ENCODE measurements at regions not wholly inside any gene's neighbourhood (a gene's known extent, or its start where the extent isn't known, plus 50 kb on each side); places are given as distances from the start of the nearest gene placed in this dataset.

DNA sequence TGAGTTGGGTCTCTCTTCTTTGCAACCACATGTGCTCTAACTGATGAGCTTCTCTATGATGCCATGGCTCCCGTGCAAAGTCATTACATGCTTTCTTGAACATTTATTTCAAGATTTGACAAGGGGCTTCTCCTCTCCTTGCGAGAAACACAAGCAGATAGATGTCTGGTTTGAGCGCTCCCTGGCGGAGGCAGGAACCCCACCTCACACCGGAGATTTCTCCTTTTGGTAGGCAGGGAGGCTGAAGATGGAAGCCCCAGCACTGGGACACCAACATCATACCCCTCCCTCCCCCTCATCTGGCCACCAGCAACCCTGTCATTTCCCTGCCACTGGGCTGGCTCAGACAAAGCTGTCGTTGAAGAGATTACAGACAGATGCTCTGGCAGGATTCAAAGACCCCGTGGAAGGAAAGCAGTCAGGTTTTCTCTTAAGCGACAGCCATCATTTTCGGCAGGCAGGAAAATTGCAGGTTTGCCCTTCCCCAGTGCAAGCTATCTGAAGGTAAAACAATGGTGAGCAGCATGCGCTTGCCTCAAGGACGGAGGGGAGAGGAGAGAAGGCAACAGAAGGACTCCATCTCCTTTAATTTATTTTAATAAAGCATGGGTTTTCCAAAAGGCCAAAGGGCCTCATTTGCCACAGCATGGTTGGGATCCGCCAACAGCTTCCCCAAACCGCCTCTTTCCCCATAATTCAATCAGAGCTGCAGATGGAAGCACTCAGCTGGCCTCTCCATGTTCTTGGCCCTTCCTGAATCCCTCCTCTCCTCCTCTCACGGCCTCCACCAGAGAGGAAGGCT is 344.1 kb upstream of the TSHZ3 start:
- WGBS: 92% methylated on average over 12 of the region's 14 CpGs
- Histone ChIP-seq H3K4me1 (ENCODE audit: insufficient read depth, low read length) (no peaks in the 10 kb centered on the region), H3K9me3 (ENCODE audit: insufficient read depth, low read depth, low read length) (no peaks in the 10 kb centered on the region), H3K9ac (ENCODE audit: low read depth, low read length) (no peak overlapping the region), H3K36me3 (ENCODE audit: insufficient read depth, low read length) (no peaks in the 10 kb centered on the region), H3K27me3 (ENCODE audit: insufficient read depth, low read length) (no peaks in the 10 kb centered on the region), H3K27ac (ENCODE audit: low read depth, low read length) (no peak overlapping the region), H3K4me3 (ENCODE audit: low read length) (no peak overlapping the region)

DNA sequence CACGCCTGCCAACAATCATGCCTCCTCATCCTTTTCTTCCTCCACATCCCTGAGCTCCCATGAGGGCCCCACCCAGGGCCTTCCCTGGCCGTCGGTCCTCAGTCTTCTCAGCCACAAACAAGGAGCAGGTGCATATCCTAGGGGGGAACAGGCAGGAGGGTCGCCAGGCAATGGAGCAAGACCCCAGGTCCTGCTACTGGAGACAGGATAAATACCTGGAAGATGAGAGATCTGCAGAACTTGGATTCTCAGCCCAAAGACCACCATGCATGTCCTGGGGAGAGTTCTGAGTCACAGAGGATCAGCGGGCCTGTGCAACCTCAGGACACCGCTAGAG is 344.7 kb upstream of the TSHZ3 start:
- H3K27ac ChIP-seq (ENCODE audit: low read depth, low read length): no peak overlapping the region
- 92% methylated on average over 6 of the region's 6 CpGs for WGBS
- H3K9ac ChIP-seq (ENCODE audit: low read depth, low read length): no peak overlapping the region
- H3K4me3 ChIP-seq (ENCODE audit: low read length): no peak overlapping the region
- H3K9me3 ChIP-seq (ENCODE audit: insufficient read depth, low read depth, low read length): no peaks in the 10 kb centered on the region
- no peaks in the 10 kb centered on the region for H3K4me1 ChIP-seq (ENCODE audit: insufficient read depth, low read length)
- no peaks in the 10 kb centered on the region for H3K27me3 ChIP-seq (ENCODE audit: insufficient read depth, low read length)
- no peaks in the 10 kb centered on the region for H3K36me3 ChIP-seq (ENCODE audit: insufficient read depth, low read length)

DNA sequence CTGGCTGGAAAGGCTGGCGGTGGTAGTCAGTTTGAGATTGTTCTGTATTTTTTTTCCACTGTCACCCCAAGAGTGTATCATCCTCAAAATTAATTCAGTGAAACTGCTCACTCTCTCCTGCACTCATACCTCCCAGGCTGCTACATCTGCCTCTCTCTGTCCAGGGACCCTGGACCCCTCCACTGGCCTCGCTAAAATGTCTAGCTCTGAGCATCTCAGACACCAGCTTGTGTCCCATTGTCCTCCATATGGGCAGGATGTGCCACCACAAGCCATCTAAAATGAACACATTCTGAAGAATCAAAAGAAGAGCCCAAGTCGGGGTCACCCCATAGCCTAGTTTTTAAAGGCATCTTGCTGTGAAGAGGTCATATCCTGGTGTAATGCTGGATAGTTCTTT is 345.5 kb upstream of the TSHZ3 start:
- WGBS: over 99% methylated on average over 3 of the region's 3 CpGs
- Histone ChIP-seq H3K9me3 (ENCODE audit: insufficient read depth, low read depth, low read length) (no peaks in the 10 kb centered on the region), H3K9ac (ENCODE audit: low read depth, low read length) (no peak overlapping the region), H3K4me3 (ENCODE audit: low read length) (no peak overlapping the region), H3K4me1 (ENCODE audit: insufficient read depth, low read length) (no peaks in the 10 kb centered on the region), H3K27me3 (ENCODE audit: insufficient read depth, low read length) (no peaks in the 10 kb centered on the region), H3K27ac (ENCODE audit: low read depth, low read length) (no peak overlapping the region), H3K36me3 (ENCODE audit: insufficient read depth, low read length) (no peaks in the 10 kb centered on the region)

DNA sequence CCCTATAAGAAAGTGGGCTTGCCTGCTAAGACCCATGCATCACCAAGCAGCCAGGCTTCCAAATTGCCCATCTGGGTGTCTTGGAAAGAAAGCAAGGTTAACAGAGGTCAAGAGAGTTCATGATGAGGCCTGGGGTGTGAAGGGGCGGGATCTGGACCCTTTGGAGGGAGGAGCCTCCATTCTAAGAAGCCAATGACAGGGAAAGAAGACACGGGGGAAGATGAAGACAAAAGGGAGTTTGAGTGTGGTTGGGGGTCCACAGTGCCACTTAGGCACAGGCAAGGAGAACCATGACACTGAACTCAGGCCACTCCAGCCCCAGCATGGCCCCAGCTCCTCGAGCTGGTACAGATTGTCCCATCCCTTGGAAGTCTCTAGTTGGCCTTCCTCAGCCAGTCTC is 350.2 kb upstream of the TSHZ3 start:
- Histone ChIP-seq H3K27me3 (ENCODE audit: insufficient read depth, low read length) (no peaks in the 10 kb centered on the region), H3K9ac (ENCODE audit: low read depth, low read length) (no peak overlapping the region), H3K9me3 (ENCODE audit: insufficient read depth, low read depth, low read length) (no peaks in the 10 kb centered on the region), H3K36me3 (ENCODE audit: insufficient read depth, low read length) (no peaks in the 10 kb centered on the region), H3K27ac (ENCODE audit: low read depth, low read length) (no peak overlapping the region), H3K4me1 (ENCODE audit: insufficient read depth, low read length) (no peaks in the 10 kb centered on the region), H3K4me3 (ENCODE audit: low read length) (no peak overlapping the region)
- WGBS: 88% methylated on average over 3 of the region's 3 CpGs

DNA sequence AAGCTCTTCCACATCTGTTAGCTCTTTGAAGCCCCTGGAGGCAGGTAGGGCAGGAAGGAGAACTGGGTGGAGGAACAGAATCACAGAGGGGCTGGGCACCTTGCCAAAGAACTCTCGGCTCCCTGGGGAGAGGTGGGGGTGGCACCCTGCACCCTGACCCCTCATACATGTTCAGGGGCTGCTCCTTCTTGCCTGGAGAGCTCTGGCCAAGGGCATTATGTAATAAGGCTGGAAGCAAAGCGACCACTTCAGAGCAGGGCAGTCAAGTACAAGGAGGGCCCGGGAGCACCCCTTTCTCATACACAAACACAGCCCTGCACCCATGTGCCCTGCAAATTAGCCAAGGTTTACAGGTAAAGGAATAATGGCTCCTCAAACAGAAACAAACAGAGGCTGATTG is 351.9 kb upstream of the TSHZ3 start:
- H3K36me3 ChIP-seq (ENCODE audit: insufficient read depth, low read length): no peaks in the 10 kb centered on the region
- H3K9ac ChIP-seq (ENCODE audit: low read depth, low read length): no peak overlapping the region
- H3K27me3 ChIP-seq (ENCODE audit: insufficient read depth, low read length): no peaks in the 10 kb centered on the region
- no peaks in the 10 kb centered on the region for H3K9me3 ChIP-seq (ENCODE audit: insufficient read depth, low read depth, low read length)
- no peaks in the 10 kb centered on the region for H3K4me1 ChIP-seq (ENCODE audit: insufficient read depth, low read length)
- 93% methylated on average over 3 of the region's 3 CpGs for WGBS
- no peak overlapping the region for H3K4me3 ChIP-seq (ENCODE audit: low read length)
- no peak overlapping the region for H3K27ac ChIP-seq (ENCODE audit: low read depth, low read length)

DNA sequence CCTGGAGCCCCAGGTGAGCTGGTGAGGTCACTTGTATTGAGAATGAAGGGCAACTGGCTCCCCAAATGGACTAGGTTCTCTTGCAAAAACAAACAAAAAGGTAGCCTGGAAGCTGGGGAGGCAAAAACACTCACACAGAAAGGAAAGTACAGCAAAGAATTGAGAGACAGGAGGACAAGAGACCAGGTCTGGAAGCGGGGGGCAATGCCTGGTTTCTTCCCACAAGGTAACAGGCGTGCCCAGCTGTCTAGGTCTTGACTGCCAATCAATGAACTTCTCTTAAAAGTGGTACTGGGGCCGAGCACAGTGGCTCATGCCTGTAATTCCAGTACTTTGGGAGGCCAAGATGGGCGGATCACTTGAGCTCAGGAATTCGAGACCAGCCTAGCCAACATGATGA is 356.4 kb upstream of the TSHZ3 start:
- no peaks in the 10 kb centered on the region for H3K36me3 ChIP-seq (ENCODE audit: insufficient read depth, low read length)
- H3K9me3 ChIP-seq (ENCODE audit: insufficient read depth, low read depth, low read length): no peaks in the 10 kb centered on the region
- 91% methylated on average over 4 of the region's 5 CpGs for WGBS
- H3K27me3 ChIP-seq (ENCODE audit: insufficient read depth, low read length): no peaks in the 10 kb centered on the region
- H3K4me3 ChIP-seq (ENCODE audit: low read length): no peak overlapping the region
- no peak overlapping the region for H3K9ac ChIP-seq (ENCODE audit: low read depth, low read length)
- no peaks in the 10 kb centered on the region for H3K4me1 ChIP-seq (ENCODE audit: insufficient read depth, low read length)
- no peak overlapping the region for H3K27ac ChIP-seq (ENCODE audit: low read depth, low read length)

DNA sequence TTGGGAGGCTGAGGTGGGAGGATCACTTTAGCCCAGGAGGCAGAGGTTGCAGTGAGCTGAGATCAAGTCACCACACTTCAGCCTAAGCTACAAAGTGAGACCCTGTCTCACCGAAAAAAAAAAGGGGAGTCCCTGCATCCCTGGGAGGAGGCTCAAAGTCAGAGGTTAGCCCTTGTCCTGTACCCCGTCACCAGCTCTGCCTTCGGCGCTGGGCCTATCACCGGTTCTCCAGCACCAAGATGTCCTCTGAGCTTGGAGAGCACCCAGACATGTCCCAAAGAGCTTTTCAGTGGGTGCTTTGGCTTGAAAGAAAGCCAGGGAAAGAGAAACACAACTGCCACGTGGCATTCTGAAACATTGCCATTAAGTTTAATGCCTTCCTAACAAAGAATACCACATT is 356.9 kb upstream of the TSHZ3 start:
- H3K27ac ChIP-seq (ENCODE audit: low read depth, low read length): no peak overlapping the region
- no peaks in the 10 kb centered on the region for H3K9me3 ChIP-seq (ENCODE audit: insufficient read depth, low read depth, low read length)
- H3K36me3 ChIP-seq (ENCODE audit: insufficient read depth, low read length): no peaks in the 10 kb centered on the region
- H3K4me3 ChIP-seq (ENCODE audit: low read length): no peak overlapping the region
- 94% methylated on average over 6 of the region's 6 CpGs for WGBS
- no peaks in the 10 kb centered on the region for H3K27me3 ChIP-seq (ENCODE audit: insufficient read depth, low read length)
- no peak overlapping the region for H3K9ac ChIP-seq (ENCODE audit: low read depth, low read length)
- H3K4me1 ChIP-seq (ENCODE audit: insufficient read depth, low read length): no peaks in the 10 kb centered on the region

DNA sequence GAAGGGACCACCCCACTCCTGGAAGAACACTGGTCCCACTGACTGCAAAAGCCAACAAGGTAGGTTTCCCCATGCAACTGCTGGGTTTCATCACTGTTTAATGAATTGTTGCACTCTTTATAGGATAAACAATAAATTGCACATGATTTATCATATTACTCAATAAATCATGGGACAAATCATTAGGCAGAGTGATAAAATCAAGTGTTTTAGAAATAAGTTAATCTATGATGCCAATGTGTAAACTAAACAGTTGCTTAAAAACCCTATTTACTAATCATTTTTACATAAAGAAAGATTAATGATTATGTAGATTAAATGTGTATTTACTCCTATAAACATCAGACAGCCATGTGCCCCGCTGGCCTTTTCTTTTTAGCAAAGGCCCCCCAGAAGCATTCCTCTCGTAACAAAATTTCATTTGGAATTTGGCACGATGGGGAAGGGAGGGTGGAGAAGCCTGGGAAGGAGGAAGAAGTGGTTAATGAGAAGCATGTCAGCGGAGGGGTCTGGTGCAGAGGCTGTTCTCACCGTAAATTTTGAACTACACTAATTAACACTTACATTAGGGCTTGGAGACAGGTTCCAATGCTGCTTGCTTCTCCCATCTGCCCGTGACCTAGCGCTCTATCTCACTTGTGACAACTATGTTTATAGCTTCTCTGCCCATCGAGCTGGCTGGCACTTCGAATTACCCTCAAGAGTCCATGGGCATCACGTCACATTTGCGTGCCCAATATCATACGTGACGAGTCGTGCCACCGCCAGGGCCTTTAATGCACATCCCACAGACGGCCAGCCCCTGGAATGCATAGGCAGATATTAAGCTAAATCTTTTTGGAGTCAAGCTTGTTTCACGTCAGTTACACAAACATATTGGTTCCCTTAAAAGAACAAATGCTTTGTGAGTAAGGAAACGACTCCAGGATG is 357.7 kb upstream of the TSHZ3 start:
- Histone ChIP-seq H3K9ac (ENCODE audit: low read depth, low read length) (no peak overlapping the region), H3K4me1 (ENCODE audit: insufficient read depth, low read length) (no peaks in the 10 kb centered on the region), H3K36me3 (ENCODE audit: insufficient read depth, low read length) (no peaks in the 10 kb centered on the region), H3K4me3 (ENCODE audit: low read length) (no peak overlapping the region), H3K27ac (ENCODE audit: low read depth, low read length) (no peak overlapping the region), H3K9me3 (ENCODE audit: insufficient read depth, low read depth, low read length) (no peaks in the 10 kb centered on the region), H3K27me3 (ENCODE audit: insufficient read depth, low read length) (no peaks in the 10 kb centered on the region)
- 93% methylated on average over 17 of the region's 18 CpGs for WGBS

DNA sequence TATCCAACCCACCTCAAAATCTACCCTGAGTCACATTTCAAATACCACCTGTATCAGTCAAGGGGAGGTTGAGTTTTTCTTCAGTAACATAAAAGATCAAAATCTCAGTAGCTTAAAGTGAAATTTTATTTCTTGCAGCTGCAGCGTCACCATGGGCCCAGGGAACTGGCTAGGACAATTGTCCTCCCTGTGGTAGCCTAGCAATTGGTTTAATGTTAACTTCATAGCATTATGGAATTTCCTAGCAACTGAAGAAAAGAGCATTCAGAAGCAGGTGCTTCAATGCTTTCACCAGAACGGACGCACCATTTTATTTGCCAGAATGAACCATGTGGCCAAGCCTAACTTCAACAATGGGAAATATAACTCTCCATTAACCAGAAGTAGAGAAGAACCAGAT is 359.3 kb upstream of the TSHZ3 start:
- 95% methylated on average over 3 of the region's 3 CpGs for WGBS
- Histone ChIP-seq H3K4me1 (ENCODE audit: insufficient read depth, low read length) (no peaks in the 10 kb centered on the region), H3K27me3 (ENCODE audit: insufficient read depth, low read length) (no peaks in the 10 kb centered on the region), H3K36me3 (ENCODE audit: insufficient read depth, low read length) (no peaks in the 10 kb centered on the region), H3K9ac (ENCODE audit: low read depth, low read length) (no peak overlapping the region), H3K27ac (ENCODE audit: low read depth, low read length) (no peak overlapping the region), H3K4me3 (ENCODE audit: low read length) (no peak overlapping the region), H3K9me3 (ENCODE audit: insufficient read depth, low read depth, low read length) (no peaks in the 10 kb centered on the region)

DNA sequence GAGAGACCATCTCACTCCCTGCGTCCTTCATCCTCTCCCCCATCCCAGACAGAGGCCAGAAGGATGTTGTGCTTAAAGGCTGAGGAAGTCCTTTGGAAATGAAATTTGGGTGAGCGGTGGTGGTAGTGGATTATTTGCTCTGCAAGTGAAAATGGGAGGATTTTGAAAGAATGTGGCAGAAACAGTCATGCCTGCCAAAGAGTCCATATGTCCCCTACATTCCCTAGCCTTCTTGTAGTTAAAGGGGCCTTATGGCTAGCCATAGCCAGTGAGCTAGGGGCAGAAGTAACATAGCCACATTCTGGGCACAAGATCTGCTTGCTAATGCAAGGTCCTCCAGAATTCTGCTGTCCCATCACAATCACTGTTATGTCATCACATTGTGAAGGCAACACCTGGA is 360.2 kb upstream of the TSHZ3 start:
- Histone ChIP-seq H3K4me3 (ENCODE audit: low read length) (no peak overlapping the region), H3K9me3 (ENCODE audit: insufficient read depth, low read depth, low read length) (no peaks in the 10 kb centered on the region), H3K4me1 (ENCODE audit: insufficient read depth, low read length) (no peaks in the 10 kb centered on the region), H3K36me3 (ENCODE audit: insufficient read depth, low read length) (no peaks in the 10 kb centered on the region), H3K27me3 (ENCODE audit: insufficient read depth, low read length) (no peaks in the 10 kb centered on the region), H3K9ac (ENCODE audit: low read depth, low read length) (no peak overlapping the region), H3K27ac (ENCODE audit: low read depth, low read length) (no peak overlapping the region)
- WGBS: 100% methylated on average over 1 of the region's 2 CpGs

DNA sequence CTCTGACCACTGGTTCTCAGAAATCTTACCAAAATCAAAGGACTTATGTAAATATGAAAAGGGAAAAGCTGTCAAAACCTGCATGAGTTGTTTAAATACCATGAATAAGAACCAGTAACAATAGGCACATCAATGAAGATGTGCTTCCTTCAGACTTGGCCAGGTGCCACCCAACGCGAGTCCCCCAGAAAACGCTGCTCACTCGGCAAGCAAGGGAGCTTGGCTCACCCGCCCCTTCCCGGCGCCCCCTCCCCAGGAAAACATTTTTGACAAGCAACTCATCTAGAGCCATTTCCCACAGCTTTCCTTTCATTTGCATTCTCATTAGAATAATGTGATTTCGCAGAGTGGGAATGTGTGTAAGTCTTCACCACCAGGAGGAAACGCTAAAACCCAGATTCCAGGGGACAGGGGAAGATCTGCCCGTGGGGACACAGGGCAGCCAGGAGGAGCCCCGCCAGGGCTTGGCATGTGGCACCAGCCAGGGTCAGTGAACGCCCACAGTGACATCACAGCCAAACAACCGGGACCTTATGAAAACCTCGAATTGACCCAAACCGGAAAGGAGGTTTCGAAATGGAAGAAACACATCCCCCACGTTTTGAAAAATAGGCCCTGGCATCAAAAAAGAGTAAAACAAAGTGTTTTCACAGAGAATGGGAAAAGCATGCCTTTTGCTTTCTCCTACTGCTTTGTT is 366.2 kb upstream of the TSHZ3 start:
- Histone ChIP-seq H3K4me1 (ENCODE audit: insufficient read depth, low read length) (peaks cover 9% of the 10 kb centered on the region; the same call in 1 of the 2 replicates), H3K36me3 (ENCODE audit: insufficient read depth, low read length) (no peaks in the 10 kb centered on the region), H3K4me3 (ENCODE audit: low read length) (no peak overlapping the region), H3K9me3 (ENCODE audit: insufficient read depth, low read depth, low read length) (no peaks in the 10 kb centered on the region), H3K9ac (ENCODE audit: low read depth, low read length) (no peak overlapping the region), H3K27ac (ENCODE audit: low read depth, low read length) (no peak overlapping the region), H3K27me3 (ENCODE audit: insufficient read depth, low read length) (no peaks in the 10 kb centered on the region)
- 84% methylated on average over 17 of the region's 17 CpGs for WGBS
